C4-2B (cell line): ENCODE measurements at regions not wholly inside any gene's neighbourhood (a gene's known extent, or its start where the extent isn't known, plus 50 kb on each side); places are given as distances from the start of the nearest gene placed in this dataset.
"Not testable (repeated sequence)": the region's sequence is repeated elsewhere in the genome, so short reads cannot be mapped to it uniquely, and the experiment has no call there.

Source experiments
- H3K27ac ChIP-seq: fragments of 450-650 bp; 2 replicates; pipeline ENCODE4 v1.5.1; 2017
- ZFX ChIP-seq: fragments of 450-650 bp; IDR thresholded peaks from 2 replicates; pipeline ENCODE4 v1.6.1; 2017
- TF ChIP-seq, protein P1 (sequence below): fragments of 450-650 bp; conservative IDR thresholded peaks from 2 replicates; pipeline ENCODE4 v1.5.1; 2017; ENCODE audit warnings: mild to moderate bottlenecking

DNA sequence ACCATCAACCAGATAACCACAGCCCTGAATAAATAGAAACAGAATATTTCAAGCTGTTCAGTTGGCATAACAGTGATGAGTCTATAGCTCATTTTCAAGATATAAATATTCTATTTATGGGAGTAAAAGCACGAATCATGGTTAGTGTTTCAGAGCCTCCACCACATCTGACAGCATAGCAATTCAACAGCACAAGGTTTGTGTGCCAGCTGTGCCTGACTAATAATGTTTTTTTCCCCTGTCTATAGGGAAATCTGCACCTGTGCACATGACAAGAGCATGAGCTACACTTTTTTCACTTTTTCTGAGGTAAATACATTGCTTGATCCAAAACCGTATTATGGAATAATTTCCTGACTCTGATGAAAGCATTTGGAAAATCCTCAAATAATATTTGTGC, 251.3 kb downstream of the RPIA start:
- no peak overlapping the region for H3K27ac ChIP-seq
- TF ChIP-seq, protein P1, sequence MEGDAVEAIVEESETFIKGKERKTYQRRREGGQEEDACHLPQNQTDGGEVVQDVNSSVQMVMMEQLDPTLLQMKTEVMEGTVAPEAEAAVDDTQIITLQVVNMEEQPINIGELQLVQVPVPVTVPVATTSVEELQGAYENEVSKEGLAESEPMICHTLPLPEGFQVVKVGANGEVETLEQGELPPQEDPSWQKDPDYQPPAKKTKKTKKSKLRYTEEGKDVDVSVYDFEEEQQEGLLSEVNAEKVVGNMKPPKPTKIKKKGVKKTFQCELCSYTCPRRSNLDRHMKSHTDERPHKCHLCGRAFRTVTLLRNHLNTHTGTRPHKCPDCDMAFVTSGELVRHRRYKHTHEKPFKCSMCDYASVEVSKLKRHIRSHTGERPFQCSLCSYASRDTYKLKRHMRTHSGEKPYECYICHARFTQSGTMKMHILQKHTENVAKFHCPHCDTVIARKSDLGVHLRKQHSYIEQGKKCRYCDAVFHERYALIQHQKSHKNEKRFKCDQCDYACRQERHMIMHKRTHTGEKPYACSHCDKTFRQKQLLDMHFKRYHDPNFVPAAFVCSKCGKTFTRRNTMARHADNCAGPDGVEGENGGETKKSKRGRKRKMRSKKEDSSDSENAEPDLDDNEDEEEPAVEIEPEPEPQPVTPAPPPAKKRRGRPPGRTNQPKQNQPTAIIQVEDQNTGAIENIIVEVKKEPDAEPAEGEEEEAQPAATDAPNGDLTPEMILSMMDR, result no peak
- no peak for TF ChIP-seq ZFX

- TF ChIP-seq ZFX, result no peak
- TF ChIP-seq, protein P1, result no peak
- H3K27ac ChIP-seq, result no peak overlapping the region
These were observed 257.9 kb downstream of the RPIA start for GRCh38 chr2:88949336-88949735.

- no peak for TF ChIP-seq ZFX
- TF ChIP-seq, protein P1, result peak; percentile 54
- H3K27ac ChIP-seq, result no peak overlapping the region
These were observed 258.5 kb downstream of the RPIA start for GRCh38 chr2:88950010-88950409.

- TF ChIP-seq ZFX, result no peak
- TF ChIP-seq, protein P1, result no peak
- no peak overlapping the region for H3K27ac ChIP-seq
These were observed 264.1 kb downstream of the RPIA start for GRCh38 chr2:88955607-88956006.

DNA sequence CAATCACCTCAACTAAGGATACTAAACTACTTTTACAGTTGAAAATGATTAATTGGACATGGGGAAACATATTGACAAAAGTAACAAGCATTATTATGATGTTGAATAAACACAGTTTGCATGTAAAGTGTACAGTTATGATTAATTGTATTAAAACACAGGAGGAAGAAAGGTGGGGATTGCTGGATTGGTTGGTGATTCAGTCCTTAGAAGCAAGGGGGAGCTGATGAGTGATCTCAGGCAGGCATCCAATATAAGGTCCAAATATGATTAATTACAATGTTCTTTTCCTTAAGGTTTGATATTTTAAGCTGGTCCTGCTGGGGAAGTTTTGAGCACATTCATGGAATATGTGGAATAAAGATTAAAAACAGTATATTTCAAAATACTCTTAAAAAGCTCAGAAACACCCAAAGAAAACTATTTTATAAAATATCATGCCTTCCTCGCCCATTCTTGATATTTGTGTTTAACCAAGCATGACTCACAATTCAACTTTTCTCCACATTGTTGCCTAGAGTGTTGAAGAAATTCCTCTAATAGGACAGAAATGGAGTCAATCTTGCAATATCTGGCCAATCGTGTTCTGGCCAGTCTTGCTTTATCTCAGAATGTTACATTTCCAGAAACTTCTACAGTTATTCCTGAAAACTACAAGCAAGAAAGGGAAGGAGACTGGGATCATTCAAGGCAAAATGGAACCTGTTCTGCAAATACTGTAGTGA, 268.2 kb downstream of the RPIA start:
- no peak overlapping the region for H3K27ac ChIP-seq
- no peak for TF ChIP-seq ZFX
- TF ChIP-seq, protein P1, result peak; percentile 53

DNA sequence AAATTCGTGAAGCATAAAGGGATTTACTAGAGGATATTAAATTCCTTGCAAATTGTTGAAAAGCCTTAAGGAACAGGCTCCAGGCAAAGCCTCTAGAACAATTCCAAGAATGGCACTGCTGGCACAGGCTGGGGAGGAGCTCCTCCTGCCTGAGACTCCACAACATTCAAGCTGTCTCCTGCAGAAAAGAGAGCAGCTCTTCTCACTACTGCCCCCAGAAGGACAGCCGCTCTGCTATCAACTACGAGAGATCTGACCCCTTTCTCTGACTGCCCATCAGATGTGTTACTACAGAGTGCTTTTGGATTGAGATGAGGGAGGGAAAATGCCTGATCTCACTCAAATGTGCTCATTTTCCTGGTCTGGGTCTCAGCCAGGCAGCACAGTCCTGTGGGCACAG, 269.9 kb downstream of the RPIA start:
- H3K27ac ChIP-seq, result not testable (repeated sequence)
- TF ChIP-seq, protein P1, result peak; percentile 17; the same call in 1 of the 2 replicates

- no peak overlapping the region for H3K27ac ChIP-seq
- no peak for TF ChIP-seq ZFX
- TF ChIP-seq, protein P1, result peak; percentile 66
These were observed 276.4 kb downstream of the RPIA start for GRCh38 chr2:88967844-88968243.

DNA sequence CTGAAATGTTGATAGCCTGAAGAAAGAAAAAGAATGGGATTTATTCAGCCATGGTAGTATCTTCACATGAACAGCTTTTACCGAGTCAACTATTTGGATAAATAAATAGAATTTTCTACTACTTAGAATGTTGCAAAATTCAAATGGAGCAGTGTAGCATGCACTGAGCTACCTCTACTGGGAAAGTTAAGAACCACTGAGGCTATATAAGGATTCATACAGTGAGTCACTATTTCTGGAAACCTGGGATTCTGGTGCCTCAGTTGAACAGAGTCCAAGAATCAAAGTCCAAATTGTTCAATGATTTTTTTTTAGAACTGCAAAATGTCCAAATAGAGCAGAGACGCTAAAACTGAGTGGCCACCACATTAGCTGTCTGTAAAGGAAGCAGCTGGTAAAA, 286.5 kb downstream of the RPIA start:
- not testable (repeated sequence) for H3K27ac ChIP-seq

- H3K27ac ChIP-seq, result not testable (repeated sequence)
These were observed 287.0 kb downstream of the RPIA start for GRCh38 chr2:88978446-88978845.

DNA sequence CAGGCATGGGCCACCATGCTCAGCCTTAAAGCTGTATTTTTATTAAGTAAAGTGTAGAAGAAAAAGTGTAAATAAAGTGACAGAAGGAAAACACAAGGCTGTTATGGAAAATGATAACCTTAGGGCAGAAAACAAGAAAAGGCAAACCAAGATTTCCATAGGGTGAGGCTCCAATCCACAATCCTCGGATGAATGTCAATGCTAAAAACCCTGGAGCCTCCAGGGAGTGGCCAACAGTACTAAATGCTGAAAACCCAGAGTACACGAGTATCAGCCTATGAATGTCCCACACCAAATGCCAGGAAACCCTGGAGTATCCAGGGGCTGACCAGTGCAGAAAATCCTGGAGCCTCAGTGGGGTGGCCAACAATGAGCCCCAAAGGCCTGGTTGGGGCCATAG, 292.6 kb downstream of the RPIA start:
- not testable (repeated sequence) for H3K27ac ChIP-seq
